ENCODE measurements at regions not wholly inside any gene's neighbourhood (a gene's known extent, or its start where the extent isn't known, plus 50 kb on each side); places are given as distances from the start of the nearest gene placed in this dataset.

DNA sequence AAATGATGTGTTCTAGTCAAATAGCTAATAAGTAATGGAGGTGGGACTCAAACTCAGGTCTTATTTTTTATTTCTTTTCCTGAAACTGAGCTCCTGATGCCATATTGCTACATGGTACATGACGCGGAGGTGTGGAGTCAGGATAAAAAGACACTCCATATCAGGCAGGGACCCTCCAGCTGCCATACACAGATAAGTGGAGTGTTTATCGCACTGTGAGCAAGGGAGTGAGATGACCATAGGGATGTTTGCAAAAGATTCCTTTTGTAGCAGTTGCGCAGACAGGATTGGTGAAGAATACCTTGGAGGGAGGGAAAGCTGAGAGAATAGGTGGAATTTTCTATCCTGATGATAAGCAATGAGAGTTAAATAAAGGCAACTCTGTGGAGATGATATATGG lies 657.2 kb downstream of the RNF144A start:
- H3K4me3 ChIP-seq (ENCODE audit: low read depth, low read length): no peak overlapping the region
- TF ChIP-seq, protein P1, sequence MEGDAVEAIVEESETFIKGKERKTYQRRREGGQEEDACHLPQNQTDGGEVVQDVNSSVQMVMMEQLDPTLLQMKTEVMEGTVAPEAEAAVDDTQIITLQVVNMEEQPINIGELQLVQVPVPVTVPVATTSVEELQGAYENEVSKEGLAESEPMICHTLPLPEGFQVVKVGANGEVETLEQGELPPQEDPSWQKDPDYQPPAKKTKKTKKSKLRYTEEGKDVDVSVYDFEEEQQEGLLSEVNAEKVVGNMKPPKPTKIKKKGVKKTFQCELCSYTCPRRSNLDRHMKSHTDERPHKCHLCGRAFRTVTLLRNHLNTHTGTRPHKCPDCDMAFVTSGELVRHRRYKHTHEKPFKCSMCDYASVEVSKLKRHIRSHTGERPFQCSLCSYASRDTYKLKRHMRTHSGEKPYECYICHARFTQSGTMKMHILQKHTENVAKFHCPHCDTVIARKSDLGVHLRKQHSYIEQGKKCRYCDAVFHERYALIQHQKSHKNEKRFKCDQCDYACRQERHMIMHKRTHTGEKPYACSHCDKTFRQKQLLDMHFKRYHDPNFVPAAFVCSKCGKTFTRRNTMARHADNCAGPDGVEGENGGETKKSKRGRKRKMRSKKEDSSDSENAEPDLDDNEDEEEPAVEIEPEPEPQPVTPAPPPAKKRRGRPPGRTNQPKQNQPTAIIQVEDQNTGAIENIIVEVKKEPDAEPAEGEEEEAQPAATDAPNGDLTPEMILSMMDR (IDR thresholded peaks at IDR 0.05; ENCODE audit: low read depth, low read length): no peak

DNA sequence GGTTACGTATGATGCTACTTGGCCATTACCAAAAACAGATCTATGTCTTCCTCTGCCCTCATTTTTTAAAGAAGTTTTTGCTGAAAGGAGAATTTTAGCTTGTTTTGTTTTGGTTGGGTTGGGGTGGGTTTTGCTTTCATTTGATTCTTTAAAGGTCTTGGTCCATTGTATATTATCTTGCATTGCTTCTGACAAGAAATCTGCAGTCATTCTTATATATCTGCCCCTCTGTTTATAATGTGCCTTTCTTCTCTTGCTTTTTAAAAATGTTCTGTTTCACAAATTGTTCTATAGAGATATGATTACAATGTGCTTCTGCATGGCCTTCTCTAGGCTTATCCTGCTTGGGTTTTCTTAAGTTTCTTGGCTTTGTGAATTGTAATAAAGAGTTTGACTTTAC lies 660.6 kb downstream of the RNF144A start:
- TF ChIP-seq, protein P1 (IDR thresholded peaks at IDR 0.05; ENCODE audit: low read depth, low read length): no peak
- H3K4me3 ChIP-seq (ENCODE audit: low read depth, low read length): no peak overlapping the region

DNA sequence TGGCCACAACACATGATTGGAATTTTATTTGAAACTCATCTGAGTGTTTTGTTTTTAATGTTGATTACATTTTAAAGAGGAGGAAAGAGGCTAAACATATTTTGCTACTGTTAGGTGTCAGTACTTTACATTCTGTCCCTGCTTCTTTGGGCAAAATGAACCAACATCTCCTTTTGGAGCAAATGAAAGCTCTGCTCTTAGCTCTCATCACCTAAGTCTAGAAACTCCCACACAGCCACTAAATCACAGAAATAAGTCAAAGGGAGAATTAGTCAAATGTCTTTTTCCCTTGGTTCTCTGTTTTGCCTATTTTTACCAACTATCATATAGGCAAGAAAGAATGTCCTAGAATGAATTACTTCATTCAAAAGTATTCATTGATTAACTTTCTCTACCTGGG lies 666.8 kb downstream of the RNF144A start:
- TF ChIP-seq, protein P1 (IDR thresholded peaks at IDR 0.05; ENCODE audit: low read depth, low read length): no peak
- no peak overlapping the region for H3K4me3 ChIP-seq (ENCODE audit: low read depth, low read length)

DNA sequence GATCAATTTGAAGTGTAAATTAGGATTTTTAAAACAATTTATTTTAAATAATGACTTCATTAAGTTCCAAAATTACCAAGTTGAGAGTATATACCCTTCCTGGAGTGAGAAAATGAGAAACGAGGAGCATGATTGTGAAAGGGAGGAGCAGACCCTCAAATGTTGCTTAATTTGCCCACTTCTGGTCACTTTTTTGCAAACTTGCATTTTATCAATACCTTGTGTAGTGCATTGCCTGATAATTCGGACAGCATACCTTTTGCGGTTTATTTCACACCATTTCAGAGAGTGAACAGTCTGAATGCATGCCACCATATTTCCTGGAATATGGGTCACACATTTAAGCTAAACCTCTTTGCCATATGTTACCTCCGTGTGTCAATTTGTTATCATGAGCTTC lies 669.7 kb downstream of the RNF144A start:
- no peak overlapping the region for H3K4me3 ChIP-seq (ENCODE audit: low read depth, low read length)
- TF ChIP-seq, protein P1 (IDR thresholded peaks at IDR 0.05; ENCODE audit: low read depth, low read length): no peak

DNA sequence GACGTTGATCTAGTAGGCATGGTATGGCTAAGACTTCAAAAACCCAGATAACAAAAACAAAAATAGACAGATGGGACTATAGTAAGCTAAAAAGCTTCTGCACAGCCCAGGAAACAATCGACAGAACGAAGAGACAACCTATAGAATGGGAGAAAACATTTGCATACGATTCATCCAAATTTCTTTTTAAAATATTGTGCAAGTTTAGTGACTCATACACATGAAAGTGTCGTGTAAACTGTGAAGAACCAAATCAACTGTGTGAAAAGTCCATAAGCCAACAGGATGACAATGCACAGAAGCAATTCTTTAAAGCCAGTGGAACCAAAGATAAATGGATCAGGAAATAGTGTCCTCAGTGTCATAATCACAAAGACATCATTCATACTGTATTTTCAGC lies 671.1 kb downstream of the RNF144A start:
- TF ChIP-seq, protein P1 (IDR thresholded peaks at IDR 0.05; ENCODE audit: low read depth, low read length): no peak
- H3K4me3 ChIP-seq (ENCODE audit: low read depth, low read length): no peak overlapping the region

DNA sequence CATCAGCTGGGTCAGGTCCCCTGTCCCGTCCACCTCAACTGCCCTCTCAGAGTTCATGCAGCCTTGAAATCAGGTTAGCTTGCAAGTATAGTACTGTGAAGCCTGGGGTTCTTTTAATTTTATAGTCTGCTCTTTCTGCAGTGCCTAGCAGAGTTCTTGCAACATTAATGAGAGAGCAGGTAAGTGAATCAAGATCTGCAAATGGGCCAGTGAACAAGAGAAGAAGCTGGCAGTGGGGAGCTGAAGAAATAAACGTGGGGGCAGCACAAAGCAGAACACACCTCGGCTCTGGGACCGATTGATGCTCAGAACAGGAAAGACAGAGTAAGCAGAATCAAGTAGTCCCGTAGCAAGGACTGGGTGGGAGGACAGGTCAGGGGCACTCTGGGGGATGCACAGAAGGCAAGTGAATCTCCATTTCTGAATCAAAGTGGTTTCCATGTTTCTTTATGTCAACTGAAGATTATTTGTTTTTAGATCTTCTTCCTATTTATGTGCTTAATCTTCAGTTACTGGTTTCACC lies 675.5 kb downstream of the RNF144A start:
- TF ChIP-seq, protein P1 (IDR thresholded peaks at IDR 0.05; ENCODE audit: low read depth, low read length): no peak
- H3K4me3 ChIP-seq (ENCODE audit: low read depth, low read length): no peak overlapping the region

DNA sequence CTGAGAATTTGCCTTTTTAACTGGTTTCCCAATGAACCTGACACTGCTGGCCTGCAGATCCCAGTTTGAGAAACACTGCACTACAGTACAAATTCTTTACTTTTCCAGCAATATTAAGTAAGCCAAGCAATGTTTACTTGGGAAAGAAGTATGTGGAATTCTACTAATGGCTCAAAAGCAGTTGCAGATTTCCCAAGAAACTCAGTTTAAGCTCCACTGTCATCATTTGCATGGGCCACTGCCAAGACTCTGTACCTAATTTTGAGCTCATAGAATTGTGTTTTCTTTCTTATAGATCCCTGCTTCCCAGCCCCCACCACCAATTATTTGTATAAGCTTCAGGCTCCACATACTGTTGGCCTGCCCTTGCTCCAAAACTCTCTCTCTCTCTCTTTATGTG lies 676.1 kb downstream of the RNF144A start:
- TF ChIP-seq, protein P1 (IDR thresholded peaks at IDR 0.05; ENCODE audit: low read depth, low read length): no peak

More for the DNA sequence above, 676.1 kb downstream of the RNF144A start:
- H3K4me3 ChIP-seq (ENCODE audit: low read depth, low read length): no peak overlapping the region
